Neural crest cell (in vitro differentiated cells): ENCODE measurements at regions not wholly inside any gene's neighbourhood (a gene's known extent, or its start where the extent isn't known, plus 50 kb on each side); places are given as distances from the start of the nearest gene placed in this dataset.

Experiments used
- DNase-seq: peaks from one replicate; pipeline ENCODE4 v3.0.0; 2021; ENCODE audit warnings: low read depth, mixed read lengths, low spot score
- H3K27ac Mint-ChIP-seq: one replicate; pipeline ENCODE4 v1.8.0; 2021; ENCODE audit warnings: mild to moderate bottlenecking, mixed read lengths; ENCODE audit not compliant: unreplicated experiment
- H3K27me3 Mint-ChIP-seq: 2 replicates; pipeline ENCODE4 v1.8.0; 2021; ENCODE audit warnings: low read depth, mild to moderate bottlenecking, mixed read lengths
- H3K36me3 Mint-ChIP-seq: 2 replicates; pipeline ENCODE4 v1.8.0; 2021; ENCODE audit warnings: low read depth, mild to moderate bottlenecking, mixed read lengths
- H3K4me1 Mint-ChIP-seq: 2 replicates; pipeline ENCODE4 v1.8.0; 2021; ENCODE audit warnings: mixed read lengths
- H3K4me3 Mint-ChIP-seq: one replicate; pipeline ENCODE4 v1.8.0; 2021; ENCODE audit warnings: mild to moderate bottlenecking, mixed read lengths
- H3K9me3 Mint-ChIP-seq: 2 replicates; pipeline ENCODE4 v1.8.0; 2021; ENCODE audit warnings: mixed read lengths
- CTCF ChIP-seq: fragments of 200-600 bp; sonication (generic); conservative IDR thresholded peaks from 2 replicates; pipeline ENCODE4 v1.5.0; 2021; ENCODE audit warnings: antibody characterized with exemption, mild to moderate bottlenecking

- H3K27ac Mint-ChIP-seq: no peak overlapping the region
- no peak for DNase-seq
- H3K36me3 Mint-ChIP-seq: no peaks in the 10 kb centered on the region
- no peaks in the 10 kb centered on the region for H3K4me1 Mint-ChIP-seq
- H3K9me3 Mint-ChIP-seq: peaks cover 3% of the 10 kb centered on the region
- H3K27me3 Mint-ChIP-seq: peaks cover 20% of the 10 kb centered on the region
- H3K4me3 Mint-ChIP-seq: no peak overlapping the region
- TF ChIP-seq CTCF: no peak
Observed at GRCh38 chr3:137078040-137078439, 120.3 kb downstream of the IL20RB start.

- Mint-ChIP-seq H3K36me3 (no peaks in the 10 kb centered on the region), H3K4me3 (no peak overlapping the region), H3K27ac (no peak overlapping the region), H3K4me1 (no peaks in the 10 kb centered on the region), H3K27me3 (peaks cover 28% of the 10 kb centered on the region), H3K9me3 (peaks cover 3% of the 10 kb centered on the region)
- no peak for DNase-seq
- TF ChIP-seq CTCF: no peak
Observed at GRCh38 chr3:137079571-137079970, 121.8 kb downstream of the IL20RB start.

GRCh38 chr3:137081711-137082110, 123.9 kb downstream of the IL20RB start:
- no peaks in the 10 kb centered on the region for H3K4me1 Mint-ChIP-seq
- no peak overlapping the region for H3K27ac Mint-ChIP-seq
- TF ChIP-seq CTCF: no peak
- H3K4me3 Mint-ChIP-seq: no peak overlapping the region
- peaks cover 3% of the 10 kb centered on the region for H3K9me3 Mint-ChIP-seq
- no peaks in the 10 kb centered on the region for H3K36me3 Mint-ChIP-seq
- DNase-seq: no peak
- H3K27me3 Mint-ChIP-seq: peaks cover 33% of the 10 kb centered on the region

GRCh38 chr3:137082763-137083162, 125.0 kb downstream of the IL20RB start:
- H3K36me3 Mint-ChIP-seq: no peaks in the 10 kb centered on the region
- TF ChIP-seq CTCF: no peak
- H3K4me1 Mint-ChIP-seq: no peaks in the 10 kb centered on the region
- H3K4me3 Mint-ChIP-seq: no peak overlapping the region
- DNase-seq: no peak
- peaks cover 28% of the 10 kb centered on the region for H3K27me3 Mint-ChIP-seq
- peaks cover 3% of the 10 kb centered on the region for H3K9me3 Mint-ChIP-seq
- H3K27ac Mint-ChIP-seq: no peak overlapping the region

GRCh38 chr3:137083332-137083731, 125.5 kb downstream of the IL20RB start:
- H3K27ac Mint-ChIP-seq: no peak overlapping the region

More at GRCh38 chr3:137083332-137083731, 125.5 kb downstream of the IL20RB start:
- no peak for TF ChIP-seq CTCF
- Mint-ChIP-seq H3K9me3 (peaks cover 3% of the 10 kb centered on the region), H3K27me3 (peaks cover 23% of the 10 kb centered on the region), H3K4me1 (no peaks in the 10 kb centered on the region), H3K36me3 (no peaks in the 10 kb centered on the region), H3K4me3 (no peak overlapping the region)
- no peak for DNase-seq
